Psoas muscle (tissue), 7 donors: ENCODE measurements at regions not wholly inside any gene's neighbourhood (a gene's known extent, or its start where the extent isn't known, plus 50 kb on each side); places are given as distances from the start of the nearest gene placed in this dataset.

ENCODE experiments used
- ATAC-seq, 4 donors: fragments of 200-7000 bp; cut with Tn5 transposase; one replicate each; pipeline ENCODE4 v1.9.1; 2020; ENCODE audit warnings: moderate library complexity in 3 of 4, mild to moderate bottlenecking in 2 of 4
- DNase-seq, 2 donors: peaks; one replicate each; pipeline ENCODE4 v3.0.0-alpha.2; 2020
- H3K27ac ChIP-seq: fragments of 200-600 bp; one replicate; pipeline ENCODE4 v1.8.0; 2022
- H3K27me3 ChIP-seq, 3 donors: fragments of 200-600 bp in 1 of 3; one replicate each; pipeline versions ENCODE4 v1.6.1 to v1.8.0; 2013 to 2022; ENCODE audit warnings: low read length in 2 of 3, mild to moderate bottlenecking in 2 of 3, moderate library complexity in 1 of 3; ENCODE audit not compliant: insufficient read depth in 3 of 3
- H3K36me3 ChIP-seq, 2 donors: fragments of 200-600 bp in 1 of 2; one replicate each; pipeline versions ENCODE4 v1.6.1 to v1.8.0; 2013 to 2022; ENCODE audit warnings: low read depth in 1 of 2, mild to moderate bottlenecking in 1 of 2, moderate library complexity in 1 of 2; ENCODE audit not compliant: insufficient read depth in 1 of 2
- H3K4me1 ChIP-seq: fragments of 200-600 bp; one replicate; pipeline ENCODE4 v1.8.0; 2022
- H3K4me3 ChIP-seq: fragments of 200-600 bp; one replicate; pipeline ENCODE4 v1.8.0; 2022; ENCODE audit warnings: mild to moderate bottlenecking
- H3K9me3 ChIP-seq: fragments of 200-600 bp; one replicate; pipeline ENCODE4 v1.8.0; 2022
- CTCF ChIP-seq: fragments of 200-600 bp; IDR thresholded peaks from one replicate; pipeline ENCODE4 v1.8.0; 2022; ENCODE audit warnings: antibody characterized with exemption
- WGBS, 3 donors: extraction: QIAGEN DNeasy Blood & Tissue Kit; methylation state at CpG; one replicate each; pipeline versions ENCODE4 v1.1.6 to v1.1.7; 2013; 5-methylcytosine and 5-hydroxymethylcytosine counted together
- intact Hi-C, 2 donors: fragments of 100-400 bp; cut with DNase I; formaldehyde crosslinking; loops; one replicate each; pipeline versions ENCODE4 v1.11.0 to v1.14.2; 2022
- donor health status: healthy with polysubstance abuse.
- donor health status: DM: no; HTN: no; CAD: no; lungs with moderate emphysema.
- donor health status: Bipolar disorder and iron deficiency.
- donor health status: healthy.
- donor health status: DM: yes; HTN: yes; CAD: no.
- donor health status: DM: no; HTN: no; CAD: no.
- donor health status: DM: yes; HTN: yes; CAD: no.

- Histone ChIP-seq H3K4me1 (no peaks in the 10 kb centered on the region), H3K27me3 (peaks cover 0 to 2% (median 0%) of the 10 kb centered on the region in 3 donors), H3K36me3 (no peaks in the 10 kb centered on the region), H3K27ac (no peak overlapping the region), H3K9me3 (no peaks in the 10 kb centered on the region), H3K4me3 (no peak overlapping the region)
- 76 to 77% (median 76%) methylated on average over 7 of the region's 7 CpGs for WGBS, 3 donors
- TF ChIP-seq CTCF, result no peak
- DNase-seq, result no peak
- intact Hi-C loops, result no loop called here
- ATAC-seq, result no peak
Measured at GRCh38 chr18:78687736-78688135, 291.9 kb upstream of the SALL3 start.

- intact Hi-C loops, result no loop called here
Measured at GRCh38 chr18:78688249-78688648, 291.4 kb upstream of the SALL3 start.

GRCh38 chr18:78688916-78689315 is 290.7 kb upstream of the SALL3 start:
- TF ChIP-seq CTCF, result no peak
- Histone ChIP-seq H3K4me1 (no peaks in the 10 kb centered on the region), H3K27me3 (no peaks in the 10 kb centered on the region), H3K4me3 (no peak overlapping the region), H3K9me3 (no peaks in the 10 kb centered on the region), H3K27ac (no peak overlapping the region), H3K36me3 (no peaks in the 10 kb centered on the region)
- no peak for DNase-seq
- intact Hi-C loops, result no loop called here
- ATAC-seq, result no peak
- 79 to 82% (median 79%) methylated on average over 11 of the region's 11 CpGs for WGBS, 3 donors

More at GRCh38 chr18:78688249-78688648, 291.4 kb upstream of the SALL3 start:
- Histone ChIP-seq H3K9me3 (no peaks in the 10 kb centered on the region), H3K4me1 (no peaks in the 10 kb centered on the region), H3K27ac (no peak overlapping the region), H3K27me3 (no peaks in the 10 kb centered on the region), H3K4me3 (no peak overlapping the region), H3K36me3 (no peaks in the 10 kb centered on the region)
- ATAC-seq (no peak), DNase-seq (no peak)
- WGBS, 3 donors, result 80 to 83% (median 81%) methylated on average over 12 of the region's 12 CpGs
- TF ChIP-seq CTCF, result no peak

- no peak for TF ChIP-seq CTCF
- Histone ChIP-seq H3K4me1 (no peaks in the 10 kb centered on the region), H3K36me3 (no peaks in the 10 kb centered on the region), H3K9me3 (no peaks in the 10 kb centered on the region), H3K4me3 (no peak overlapping the region), H3K27ac (no peak overlapping the region), H3K27me3 (no peaks in the 10 kb centered on the region)
- DNase-seq, result no peak
- intact Hi-C loops, result no loop called here
- no peak for ATAC-seq
- WGBS, 3 donors, result 82 to 87% (median 86%) methylated on average over 15 of the region's 15 CpGs
Measured at GRCh38 chr18:78689606-78690005, 290.0 kb upstream of the SALL3 start.

GRCh38 chr18:78692105-78692504 is 287.5 kb upstream of the SALL3 start:
- Histone ChIP-seq H3K27ac (no peak overlapping the region), H3K36me3 (no peaks in the 10 kb centered on the region), H3K4me1 (no peaks in the 10 kb centered on the region), H3K9me3 (no peaks in the 10 kb centered on the region), H3K4me3 (no peak overlapping the region), H3K27me3 (no peaks in the 10 kb centered on the region)
- 78 to 85% (median 81%) methylated on average over 1 of the region's 1 CpG for WGBS, 3 donors
- no peak for TF ChIP-seq CTCF
- ATAC-seq, result no peak
- DNase-seq, result no peak
- intact Hi-C loops, result no loop called here
